ENCODE measurements at regions not wholly inside any gene's neighbourhood (a gene's known extent, or its start where the extent isn't known, plus 50 kb on each side); places are given as distances from the start of the nearest gene placed in this dataset.

DNA sequence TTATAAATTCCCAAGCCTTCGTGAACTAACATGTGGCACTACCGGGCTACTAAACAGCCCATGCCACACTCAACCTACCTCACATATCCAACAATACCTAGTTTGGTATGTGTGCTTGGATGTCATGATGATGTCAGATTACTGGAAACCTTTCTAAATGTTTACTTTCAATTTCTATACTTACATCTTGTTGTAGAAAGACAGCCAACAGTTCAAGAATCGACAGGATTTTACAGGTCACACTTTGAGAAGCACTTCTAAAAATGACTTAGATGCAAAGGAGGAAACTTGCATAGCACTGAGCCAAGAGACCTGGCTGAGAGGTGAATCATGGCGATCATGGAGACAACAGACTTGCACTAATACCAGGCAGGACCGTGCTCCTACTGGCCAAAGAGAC is 209.9 kb downstream of the COL4A1 start:
- peak; percentile 58 for DNase-seq (ENCODE audit: low read depth)
- no peak overlapping the region for H3K4me3 ChIP-seq (ENCODE audit: low read depth, low read length)
- TF ChIP-seq, protein P1, sequence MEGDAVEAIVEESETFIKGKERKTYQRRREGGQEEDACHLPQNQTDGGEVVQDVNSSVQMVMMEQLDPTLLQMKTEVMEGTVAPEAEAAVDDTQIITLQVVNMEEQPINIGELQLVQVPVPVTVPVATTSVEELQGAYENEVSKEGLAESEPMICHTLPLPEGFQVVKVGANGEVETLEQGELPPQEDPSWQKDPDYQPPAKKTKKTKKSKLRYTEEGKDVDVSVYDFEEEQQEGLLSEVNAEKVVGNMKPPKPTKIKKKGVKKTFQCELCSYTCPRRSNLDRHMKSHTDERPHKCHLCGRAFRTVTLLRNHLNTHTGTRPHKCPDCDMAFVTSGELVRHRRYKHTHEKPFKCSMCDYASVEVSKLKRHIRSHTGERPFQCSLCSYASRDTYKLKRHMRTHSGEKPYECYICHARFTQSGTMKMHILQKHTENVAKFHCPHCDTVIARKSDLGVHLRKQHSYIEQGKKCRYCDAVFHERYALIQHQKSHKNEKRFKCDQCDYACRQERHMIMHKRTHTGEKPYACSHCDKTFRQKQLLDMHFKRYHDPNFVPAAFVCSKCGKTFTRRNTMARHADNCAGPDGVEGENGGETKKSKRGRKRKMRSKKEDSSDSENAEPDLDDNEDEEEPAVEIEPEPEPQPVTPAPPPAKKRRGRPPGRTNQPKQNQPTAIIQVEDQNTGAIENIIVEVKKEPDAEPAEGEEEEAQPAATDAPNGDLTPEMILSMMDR (conservative IDR thresholded peaks at IDR 0.05; ENCODE audit: low read depth, low read length) = no peak

DNA sequence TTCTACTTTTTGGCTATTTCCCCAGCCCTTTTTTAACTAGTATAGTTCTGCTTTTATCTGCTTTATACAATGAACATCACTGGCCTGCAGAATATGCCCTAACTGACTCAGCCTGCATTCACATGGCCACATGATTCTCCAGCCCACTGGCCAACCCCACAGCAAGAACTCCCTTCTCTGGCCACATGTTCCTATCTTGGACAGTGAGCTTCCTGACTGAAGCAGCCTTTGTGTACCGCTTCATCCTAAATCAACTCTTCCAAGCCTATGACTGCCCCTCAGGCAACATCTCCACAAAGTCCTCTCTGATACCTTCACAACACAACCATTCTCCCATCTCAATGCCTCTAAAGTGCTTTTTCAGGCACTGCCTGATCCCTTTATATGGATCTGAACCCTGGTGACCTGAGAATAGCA is 214.1 kb downstream of the COL4A1 start:
- peak; percentile 75 for DNase-seq (ENCODE audit: low read depth)
- TF ChIP-seq, protein P1 (conservative IDR thresholded peaks at IDR 0.05; ENCODE audit: low read depth, low read length) = no peak
- H3K4me3 ChIP-seq (ENCODE audit: low read depth, low read length) = no peak overlapping the region

GRCh38 chr13:110089815-110090214 is 217.1 kb downstream of the COL4A1 start:
- DNase-seq (ENCODE audit: low read depth) = no peak
- TF ChIP-seq, protein P1 (conservative IDR thresholded peaks at IDR 0.05; ENCODE audit: low read depth, low read length) = peak; percentile 46
- no peak overlapping the region for H3K4me3 ChIP-seq (ENCODE audit: low read depth, low read length)

DNA sequence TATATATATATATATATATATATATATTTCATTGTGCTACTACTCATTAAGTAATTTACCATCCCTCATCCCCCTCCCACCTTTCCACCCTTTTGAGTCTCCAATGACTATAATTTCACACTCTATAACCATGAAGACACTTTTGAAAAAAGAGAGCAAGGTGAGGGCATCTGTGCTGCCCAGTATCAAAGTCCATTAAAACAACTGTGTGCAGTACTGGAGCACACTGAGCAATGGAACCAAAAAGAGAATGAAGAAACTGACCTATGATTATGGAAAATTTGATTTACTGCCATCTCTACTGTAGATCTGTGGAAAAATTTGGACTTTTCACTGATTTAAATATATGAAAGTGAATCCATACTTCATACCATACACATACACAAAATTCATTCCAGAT is 217.9 kb downstream of the COL4A1 start:
- TF ChIP-seq, protein P1 (conservative IDR thresholded peaks at IDR 0.05; ENCODE audit: low read depth, low read length) = no peak

DNA sequence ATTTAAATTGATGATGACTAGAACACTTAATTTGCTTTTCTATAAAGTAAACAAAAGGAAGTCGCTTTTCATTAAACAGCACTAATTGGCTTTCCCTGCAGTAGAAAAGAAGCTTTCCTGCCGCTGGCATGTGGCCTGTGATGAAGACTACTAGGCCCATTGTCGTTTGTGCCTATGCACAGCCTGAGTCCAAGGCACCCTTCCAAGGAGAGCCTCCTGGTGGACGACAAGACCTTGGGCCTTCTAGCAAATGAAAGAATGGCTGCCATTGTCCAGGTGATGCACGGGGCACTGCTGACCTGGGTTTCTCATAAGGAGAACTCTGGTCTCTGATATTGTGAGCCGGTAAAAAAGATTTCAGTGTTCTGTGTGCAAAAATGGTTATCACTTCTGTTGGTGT is 233.0 kb downstream of the COL4A1 start:
- no peak overlapping the region for H3K4me3 ChIP-seq (ENCODE audit: low read depth, low read length)
- TF ChIP-seq, protein P1 (conservative IDR thresholded peaks at IDR 0.05; ENCODE audit: low read depth, low read length) = peak; percentile 19
- DNase-seq (ENCODE audit: low read depth) = no peak

More for the DNA sequence above, 217.9 kb downstream of the COL4A1 start:
- no peak for DNase-seq (ENCODE audit: low read depth)
- no peak overlapping the region for H3K4me3 ChIP-seq (ENCODE audit: low read depth, low read length)

DNA sequence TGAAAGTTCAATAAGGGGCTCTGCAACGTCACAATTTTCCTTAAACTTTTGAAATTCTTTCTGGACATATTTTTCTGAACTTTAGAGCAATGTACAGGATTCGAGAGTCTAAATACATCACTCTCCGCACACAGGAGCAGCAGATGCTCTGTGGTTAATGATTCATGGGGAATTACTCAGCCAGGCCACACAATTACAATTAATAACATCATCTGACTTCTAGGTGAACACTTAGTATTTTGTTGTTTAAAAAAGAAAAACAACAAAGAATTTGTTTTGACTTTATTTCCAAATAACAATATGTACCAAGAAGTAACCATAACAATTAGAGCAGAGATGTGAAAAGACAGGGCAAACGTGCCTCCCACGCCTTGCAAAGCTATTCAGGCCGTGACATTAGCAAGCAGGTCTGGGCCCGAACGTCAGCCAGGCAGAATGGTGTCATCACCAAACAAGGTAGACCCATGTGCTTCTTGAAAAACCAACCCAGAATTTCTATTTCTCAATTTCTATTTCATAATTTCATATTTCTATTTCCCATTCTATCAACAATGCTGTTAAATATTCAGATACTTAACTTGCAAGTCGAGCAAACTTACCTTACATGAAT is 236.3 kb downstream of the COL4A1 start:
- no peak overlapping the region for H3K4me3 ChIP-seq (ENCODE audit: low read depth, low read length)
- peak; percentile 90 for DNase-seq (ENCODE audit: low read depth)
- TF ChIP-seq, protein P1 (conservative IDR thresholded peaks at IDR 0.05; ENCODE audit: low read depth, low read length) = no peak

- H3K4me3 ChIP-seq (ENCODE audit: low read depth, low read length) = no peak overlapping the region
- TF ChIP-seq, protein P1 (conservative IDR thresholded peaks at IDR 0.05; ENCODE audit: low read depth, low read length) = no peak
- no peak for DNase-seq (ENCODE audit: low read depth)
Observed at GRCh38 chr13:110070046-110070445, 236.9 kb downstream of the COL4A1 start.
